Brain microvascular endothelial cell (primary cell): ENCODE measurements at regions not wholly inside any gene's neighbourhood (a gene's known extent, or its start where the extent isn't known, plus 50 kb on each side); places are given as distances from the start of the nearest gene placed in this dataset.

Experiments
- DNase-seq: peaks from one replicate; pipeline ENCODE4 v3.0.0-alpha.2; 2020
- H3K27ac ChIP-seq: fragments of 250-450 bp; sonication (Bioruptor Pico); 2 replicates; pipeline ENCODE4 v1.5.1; 2020; ENCODE audit warnings: mild to moderate bottlenecking, moderate library complexity
- H3K27me3 ChIP-seq: fragments of 250-450 bp; sonication (Bioruptor Pico); replicated peaks from 2 replicates; pipeline ENCODE4 v1.5.1; 2020; ENCODE audit warnings: mild to moderate bottlenecking
- H3K36me3 ChIP-seq: fragments of 250-450 bp; sonication (Bioruptor Pico); replicated peaks from 2 replicates; pipeline ENCODE4 v1.5.1; 2020; ENCODE audit warnings: mild to moderate bottlenecking
- H3K4me3 ChIP-seq: 2 replicates; pipeline ENCODE4 v1.5.1; 2011; ENCODE audit warnings: low read depth, mild to moderate bottlenecking, control low read depth, low read length, moderate library complexity
- in situ Hi-C: cut with HindIII; loops from 2 replicates; pipeline ENCODE4 v1.10.0; 2017; ENCODE audit warnings: low sequenced_read_pairs, low pct_ligation_motif_present
- TF ChIP-seq, protein P1 (sequence below): IDR thresholded peaks from 2 replicates; pipeline ENCODE4 v1.5.1; 2011; ENCODE audit warnings: low read depth, mild to moderate bottlenecking, moderate library complexity, low read length, control low read depth, inconsistent platforms; ENCODE audit errors: missing control alignments

DNA sequence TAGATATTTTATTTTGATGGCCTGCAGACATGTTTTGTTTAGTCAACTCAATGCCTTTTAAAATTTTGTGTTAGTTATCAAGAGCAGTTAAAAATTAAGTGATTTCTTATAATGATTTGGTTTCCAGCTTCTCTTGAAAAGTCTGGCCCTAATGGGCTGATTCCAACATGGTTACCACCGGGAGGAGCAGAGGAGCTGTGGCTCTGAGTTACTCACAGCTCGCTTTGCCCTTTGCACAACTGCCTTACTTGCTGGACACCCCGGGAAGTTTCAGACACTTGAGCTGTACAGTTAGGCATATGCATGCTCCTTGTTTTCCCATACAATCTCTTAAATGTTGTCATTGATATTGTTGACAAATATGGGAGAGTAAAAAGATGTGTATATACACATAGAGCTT is 173.1 kb upstream of the MMS22L start:
- TF ChIP-seq, protein P1, sequence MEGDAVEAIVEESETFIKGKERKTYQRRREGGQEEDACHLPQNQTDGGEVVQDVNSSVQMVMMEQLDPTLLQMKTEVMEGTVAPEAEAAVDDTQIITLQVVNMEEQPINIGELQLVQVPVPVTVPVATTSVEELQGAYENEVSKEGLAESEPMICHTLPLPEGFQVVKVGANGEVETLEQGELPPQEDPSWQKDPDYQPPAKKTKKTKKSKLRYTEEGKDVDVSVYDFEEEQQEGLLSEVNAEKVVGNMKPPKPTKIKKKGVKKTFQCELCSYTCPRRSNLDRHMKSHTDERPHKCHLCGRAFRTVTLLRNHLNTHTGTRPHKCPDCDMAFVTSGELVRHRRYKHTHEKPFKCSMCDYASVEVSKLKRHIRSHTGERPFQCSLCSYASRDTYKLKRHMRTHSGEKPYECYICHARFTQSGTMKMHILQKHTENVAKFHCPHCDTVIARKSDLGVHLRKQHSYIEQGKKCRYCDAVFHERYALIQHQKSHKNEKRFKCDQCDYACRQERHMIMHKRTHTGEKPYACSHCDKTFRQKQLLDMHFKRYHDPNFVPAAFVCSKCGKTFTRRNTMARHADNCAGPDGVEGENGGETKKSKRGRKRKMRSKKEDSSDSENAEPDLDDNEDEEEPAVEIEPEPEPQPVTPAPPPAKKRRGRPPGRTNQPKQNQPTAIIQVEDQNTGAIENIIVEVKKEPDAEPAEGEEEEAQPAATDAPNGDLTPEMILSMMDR = peak; percentile 9
- DNase-seq = no peak
- Histone ChIP-seq H3K27ac (no peak overlapping the region), H3K27me3 (no peaks in the 10 kb centered on the region), H3K4me3 (no peak overlapping the region), H3K36me3 (no peaks in the 10 kb centered on the region)
- in situ Hi-C loops = no loop called here

DNA sequence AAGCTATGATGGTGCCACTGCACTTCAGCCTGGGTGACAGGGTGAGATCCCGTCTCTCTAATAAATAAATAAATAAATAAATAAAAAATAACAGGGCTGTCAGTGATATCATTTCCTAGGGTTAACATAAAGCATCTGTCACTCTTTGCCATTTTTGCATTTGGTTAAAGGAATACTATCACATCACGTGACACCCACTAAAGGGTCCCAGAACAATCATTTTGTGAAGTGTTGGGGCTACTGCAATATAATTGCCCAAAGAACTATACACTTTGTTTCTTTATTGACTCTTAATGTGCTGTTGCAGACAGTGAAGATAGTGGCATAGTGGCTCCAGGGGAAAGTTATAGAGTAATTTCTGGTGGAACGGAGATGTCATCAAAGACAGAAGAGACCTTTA is 176.5 kb upstream of the MMS22L start:
- Histone ChIP-seq H3K27ac (no peak overlapping the region), H3K36me3 (no peaks in the 10 kb centered on the region), H3K27me3 (no peaks in the 10 kb centered on the region), H3K4me3 (no peak overlapping the region)
- in situ Hi-C loops = no loop called here
- TF ChIP-seq, protein P1 = no peak
- no peak for DNase-seq

- no peaks in the 10 kb centered on the region for H3K36me3 ChIP-seq
- no peak for DNase-seq
- no peak overlapping the region for H3K27ac ChIP-seq
- in situ Hi-C loops = no loop called here
- H3K27me3 ChIP-seq = no peaks in the 10 kb centered on the region
- TF ChIP-seq, protein P1 = no peak
- no peak overlapping the region for H3K4me3 ChIP-seq
Observed at GRCh38 chr6:97459986-97460385, 177.0 kb upstream of the MMS22L start.

DNA sequence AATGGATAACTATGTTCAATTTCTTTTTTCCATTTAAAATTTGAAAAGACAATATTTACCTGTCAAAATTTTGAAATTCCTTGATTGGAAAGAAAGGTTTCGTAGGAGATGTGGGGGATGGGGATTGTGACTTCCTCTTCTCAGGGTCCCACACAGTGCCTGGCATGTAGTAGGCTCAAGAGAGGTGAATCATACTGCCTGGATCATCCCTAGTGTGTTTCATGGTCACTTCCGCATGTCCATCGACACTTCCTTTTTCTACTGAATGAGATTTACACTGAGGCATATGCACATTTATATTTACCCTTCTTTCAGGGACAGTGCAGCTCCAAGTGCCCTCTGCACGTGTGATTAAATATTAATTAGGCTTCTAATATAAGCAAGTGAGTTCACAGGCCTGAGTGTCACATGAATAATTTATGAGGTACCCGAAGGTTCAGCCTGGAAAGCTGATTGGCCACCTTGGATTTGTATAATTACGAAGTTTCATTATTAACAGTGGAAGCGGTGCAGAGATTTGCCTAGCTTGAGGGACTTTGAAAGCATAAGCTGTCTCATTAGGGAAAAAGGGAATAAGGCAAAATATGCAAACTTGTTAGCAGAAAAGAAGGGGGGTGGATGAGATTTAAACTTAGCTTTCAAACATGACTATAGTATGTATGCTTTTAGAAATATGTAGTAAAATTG is 177.5 kb upstream of the MMS22L start:
- in situ Hi-C loops = no loop called here
- TF ChIP-seq, protein P1 = no peak
- Histone ChIP-seq H3K36me3 (no peaks in the 10 kb centered on the region), H3K27ac (no peak overlapping the region), H3K4me3 (no peak overlapping the region), H3K27me3 (no peaks in the 10 kb centered on the region)
- no peak for DNase-seq

DNA sequence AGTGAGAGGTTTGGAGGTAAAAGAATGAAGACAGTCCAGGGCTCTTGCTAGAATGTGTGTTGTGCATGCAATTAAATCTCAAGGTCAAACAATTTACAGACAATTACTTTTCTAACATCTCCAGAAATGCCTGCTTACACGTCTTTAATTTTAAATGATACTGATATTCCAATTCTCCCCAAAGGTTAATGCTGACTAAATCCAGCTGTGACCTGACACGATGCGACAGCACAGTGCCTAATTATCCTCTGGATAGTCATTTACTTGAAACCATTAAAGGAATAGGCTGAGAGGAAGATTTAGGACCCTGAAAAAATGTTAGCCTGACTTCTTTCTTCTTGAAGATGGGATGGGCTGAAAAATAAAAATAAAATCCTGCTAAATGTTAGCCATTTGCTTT is 178.2 kb upstream of the MMS22L start:
- TF ChIP-seq, protein P1 = no peak
- H3K27me3 ChIP-seq = no peaks in the 10 kb centered on the region
- DNase-seq = no peak
- no peak overlapping the region for H3K27ac ChIP-seq
- in situ Hi-C loops = no loop called here
- H3K4me3 ChIP-seq = no peak overlapping the region
- H3K36me3 ChIP-seq = no peaks in the 10 kb centered on the region

GRCh38 chr6:97462031-97462430 is 179.0 kb upstream of the MMS22L start:
- Histone ChIP-seq H3K36me3 (no peaks in the 10 kb centered on the region), H3K27me3 (no peaks in the 10 kb centered on the region), H3K4me3 (no peak overlapping the region), H3K27ac (no peak overlapping the region)
- in situ Hi-C loops = no loop called here
- TF ChIP-seq, protein P1 = no peak
- DNase-seq = no peak
